ENCODE measurements at regions not wholly inside any gene's neighbourhood (a gene's known extent, or its start where the extent isn't known, plus 50 kb on each side); places are given as distances from the start of the nearest gene placed in this dataset.

- TF ChIP-seq CTCF (IDR thresholded peaks at IDR 0.05) = no peak
- H3K36me3 ChIP-seq (ENCODE audit: insufficient read depth, low read length) = no peaks in the 10 kb centered on the region
- Mint-ChIP-seq H3K36me3 (ENCODE audit: low read depth) (no peaks in the 10 kb centered on the region), H3K4me3 (no peak overlapping the region), H3K4me1 (ENCODE audit: low read depth) (no peaks in the 10 kb centered on the region), H3K9me3 (peaks cover 16% of the 10 kb centered on the region), H3K27ac (no peak overlapping the region), H3K27me3 (no peaks in the 10 kb centered on the region)
- DNase-seq = no peak
- H3K4me3 ChIP-seq (ENCODE audit: low read length) = no peak overlapping the region
- POLR2A ChIA-PET = no interaction called here
- H3K4me1 ChIP-seq (ENCODE audit: insufficient read depth, low read length) = no peaks in the 10 kb centered on the region
- H3K27ac ChIP-seq (ENCODE audit: low read depth in 1 of 2, low read length in 2 of 2) = no peak overlapping the region
- CTCF ChIA-PET = interaction anchor here (0.6 kb wide), 1 partner anchor 84 kb away, joined by 3 read pairs; no protein-coding TSS in a partner anchor
- intact Hi-C loops (cut with DNase I, micrococcal nuclease) = no loop called here
- ATAC-seq (ENCODE audit: poor library complexity) = no peak
- H3K9me3 ChIP-seq (ENCODE audit: control insufficient read depth in 1 of 2, insufficient read depth in 1 of 2, low read length in 2 of 2) = peaks cover 0 to 5% of the 10 kb centered on the region in 2 experiments
- H3K27me3 ChIP-seq (ENCODE audit: control insufficient read depth in 1 of 2, insufficient read depth in 2 of 2, low read length in 2 of 2) = no peaks in the 10 kb centered on the region
These were observed 516.9 kb upstream of the TENM4 start for GRCh38 chr11:79957702-79958101.

- H3K9me3 ChIP-seq (ENCODE audit: control insufficient read depth in 1 of 2, insufficient read depth in 1 of 2, low read length in 2 of 2) = peaks cover 0 to 3% of the 10 kb centered on the region in 2 experiments
- ChIA-PET POLR2A (no interaction called here), CTCF (no interaction called here)
- H3K4me3 ChIP-seq (ENCODE audit: low read length) = no peak overlapping the region
- Mint-ChIP-seq H3K27me3 (no peaks in the 10 kb centered on the region), H3K4me3 (no peak overlapping the region), H3K4me1 (ENCODE audit: low read depth) (no peaks in the 10 kb centered on the region), H3K27ac (no peak overlapping the region), H3K36me3 (ENCODE audit: low read depth) (no peaks in the 10 kb centered on the region), H3K9me3 (peaks cover 16% of the 10 kb centered on the region)
- ATAC-seq (ENCODE audit: poor library complexity) (no peak), DNase-seq (no peak)
- no peaks in the 10 kb centered on the region for H3K36me3 ChIP-seq (ENCODE audit: insufficient read depth, low read length)
- no peaks in the 10 kb centered on the region for H3K27me3 ChIP-seq (ENCODE audit: control insufficient read depth in 1 of 2, insufficient read depth in 2 of 2, low read length in 2 of 2)
- H3K27ac ChIP-seq (ENCODE audit: low read depth in 1 of 2, low read length in 2 of 2) = no peak overlapping the region
- intact Hi-C loops (cut with DNase I, micrococcal nuclease) = no loop called here
- H3K4me1 ChIP-seq (ENCODE audit: insufficient read depth, low read length) = no peaks in the 10 kb centered on the region
- TF ChIP-seq CTCF (IDR thresholded peaks at IDR 0.05) = no peak
These were observed 515.2 kb upstream of the TENM4 start for GRCh38 chr11:79956061-79956460.

GRCh38 chr11:79953629-79954028 lies 512.8 kb upstream of the TENM4 start:
- Mint-ChIP-seq H3K27me3 (no peaks in the 10 kb centered on the region), H3K4me3 (no peak overlapping the region), H3K36me3 (ENCODE audit: low read depth) (no peaks in the 10 kb centered on the region), H3K9me3 (peaks cover 11% of the 10 kb centered on the region), H3K27ac (no peak overlapping the region), H3K4me1 (ENCODE audit: low read depth) (no peaks in the 10 kb centered on the region)
- ChIA-PET POLR2A (no interaction called here), CTCF (no interaction called here)
- intact Hi-C loops (cut with DNase I, micrococcal nuclease) = no loop called here
- Histone ChIP-seq H3K9me3 (ENCODE audit: control insufficient read depth in 1 of 2, insufficient read depth in 1 of 2, low read length in 2 of 2) (no peaks in the 10 kb centered on the region), H3K27me3 (ENCODE audit: control insufficient read depth in 1 of 2, insufficient read depth in 2 of 2, low read length in 2 of 2) (no peaks in the 10 kb centered on the region), H3K4me3 (ENCODE audit: low read length) (no peak overlapping the region), H3K36me3 (ENCODE audit: insufficient read depth, low read length) (no peaks in the 10 kb centered on the region), H3K27ac (ENCODE audit: low read depth in 1 of 2, low read length in 2 of 2) (no peak overlapping the region), H3K4me1 (ENCODE audit: insufficient read depth, low read length) (no peaks in the 10 kb centered on the region)
- no peak for TF ChIP-seq CTCF (IDR thresholded peaks at IDR 0.05)
- DNase-seq (no peak), ATAC-seq (ENCODE audit: poor library complexity) (no peak)

Measured in CD4-positive, alpha-beta T cell (primary cell).